Lung microvascular endothelial cell (primary cell): ENCODE measurements at regions not wholly inside any gene's neighbourhood (a gene's known extent, or its start where the extent isn't known, plus 50 kb on each side); places are given as distances from the start of the nearest gene placed in this dataset.
"Not testable (repeated sequence)": the region's sequence is repeated elsewhere in the genome, so short reads cannot be mapped to it uniquely, and the experiment has no call there.

Source experiments
- DNase-seq, 2 donors: peaks; one replicate each; pipeline versions ENCODE4 v3.0.0 to v3.0.0-alpha.2; 2010; ENCODE audit warnings: low read depth in 2 of 2

GRCh38 chr1:60891281-60891680 is 191.1 kb upstream of the NFIA start:
- no peak for DNase-seq

GRCh38 chr1:60890664-60891063 is 191.7 kb upstream of the NFIA start:
- DNase-seq: no peak

DNA sequence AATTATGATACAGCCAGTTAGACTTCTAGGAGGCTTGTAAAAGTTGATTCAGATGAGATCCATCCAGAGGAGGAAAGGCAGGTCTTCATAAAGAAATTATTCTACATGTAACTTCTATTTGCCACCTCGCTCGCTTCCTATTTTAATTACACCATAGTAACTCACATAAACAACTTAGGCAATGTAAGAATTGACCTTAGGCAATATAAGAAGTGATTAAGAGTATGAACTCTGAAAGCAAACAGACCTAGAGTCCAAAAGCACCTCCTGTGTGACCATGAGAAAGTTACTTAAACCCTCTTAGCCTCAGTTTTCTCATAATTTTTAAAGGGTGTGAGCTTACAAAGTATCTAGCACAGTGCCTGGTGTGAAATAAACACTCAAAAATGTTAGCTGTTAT is 192.7 kb upstream of the NFIA start:
- no peak for DNase-seq

GRCh38 chr1:60888126-60888525 is 194.2 kb upstream of the NFIA start:
- DNase-seq: no peak

DNA sequence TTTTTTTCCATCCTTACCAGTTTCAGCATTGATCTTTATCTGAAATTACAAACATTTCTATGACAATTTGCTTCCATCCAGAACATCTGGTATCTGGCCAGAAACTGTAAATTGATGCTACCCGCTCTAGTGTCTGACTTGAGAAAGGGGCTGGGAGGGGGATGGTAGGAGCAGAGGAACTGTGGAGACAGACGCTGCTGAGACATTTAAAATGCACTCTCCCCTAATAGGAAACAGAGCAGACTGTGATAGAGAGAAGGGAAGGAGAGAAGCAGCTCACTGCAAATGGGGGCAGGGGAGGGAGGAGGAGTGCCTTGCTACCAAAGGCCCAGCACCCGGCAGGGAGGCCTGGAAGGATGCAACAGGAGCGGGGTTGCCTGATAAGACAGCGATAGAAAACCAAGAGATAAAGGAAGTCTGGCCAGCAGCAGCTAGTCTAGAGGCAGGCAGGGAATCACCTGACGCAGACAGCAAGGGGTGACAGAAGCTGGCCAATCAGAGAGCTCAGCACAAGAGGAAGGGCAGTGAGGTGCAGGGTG is 195.5 kb upstream of the NFIA start:
- no peak for DNase-seq

GRCh38 chr1:60886090-60886489 is 196.3 kb upstream of the NFIA start:
- DNase-seq: no peak

GRCh38 chr1:60880202-60880601 is 202.2 kb upstream of the NFIA start:
- no peak for DNase-seq

GRCh38 chr1:60878323-60878722 is 204.0 kb upstream of the NFIA start:
- no peak for DNase-seq

DNA sequence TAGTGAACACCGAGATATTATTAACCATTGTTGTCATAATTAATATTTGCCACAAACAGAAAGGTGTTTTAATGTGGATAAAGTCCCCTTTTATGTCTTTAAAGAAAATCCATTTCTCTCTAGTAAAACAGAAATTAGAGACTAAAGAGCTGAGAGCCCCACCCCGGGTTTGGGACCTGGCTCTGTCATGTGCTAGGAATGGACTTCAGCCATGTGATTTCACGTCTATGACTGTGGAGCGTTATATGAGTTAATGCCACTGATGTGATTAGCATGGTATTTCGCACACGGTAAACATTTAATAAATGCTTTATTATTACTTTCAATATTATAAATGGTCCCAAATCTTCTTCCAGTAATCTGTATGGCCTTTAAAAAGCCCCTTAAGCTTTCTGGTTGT is 205.0 kb upstream of the NFIA start:
- no peak for DNase-seq

DNA sequence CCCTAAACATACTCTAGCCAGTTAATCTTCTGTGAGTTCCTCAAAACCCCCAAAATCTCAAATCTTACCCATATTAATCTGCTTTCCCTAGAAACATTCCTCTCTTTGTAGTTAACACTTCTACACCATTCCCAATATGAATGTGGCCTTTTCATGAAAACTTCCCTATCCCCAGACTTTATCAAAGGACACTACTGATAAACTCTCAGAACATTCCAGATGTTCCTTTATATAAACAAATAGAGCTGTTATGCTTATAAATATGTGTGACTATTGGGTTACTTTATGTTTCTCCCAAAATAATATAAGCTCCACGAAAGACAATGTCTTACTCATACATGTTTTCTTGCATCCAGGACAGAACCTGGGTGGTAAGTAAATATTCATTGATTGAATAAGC is 205.4 kb upstream of the NFIA start:
- DNase-seq: no peak

- DNase-seq: peak; percentile 55 to 89
Measured at GRCh38 chr1:60875138-60875537, 207.2 kb upstream of the NFIA start.

- DNase-seq: peak in 1 of 2 donors; percentile 84
Measured at GRCh38 chr1:60874718-60875117, 207.6 kb upstream of the NFIA start.

GRCh38 chr1:60873396-60873795 is 209.0 kb upstream of the NFIA start:
- DNase-seq: not testable (repeated sequence)

- no peak for DNase-seq
Measured at GRCh38 chr1:60872426-60873054, 209.8 kb upstream of the NFIA start.

DNA sequence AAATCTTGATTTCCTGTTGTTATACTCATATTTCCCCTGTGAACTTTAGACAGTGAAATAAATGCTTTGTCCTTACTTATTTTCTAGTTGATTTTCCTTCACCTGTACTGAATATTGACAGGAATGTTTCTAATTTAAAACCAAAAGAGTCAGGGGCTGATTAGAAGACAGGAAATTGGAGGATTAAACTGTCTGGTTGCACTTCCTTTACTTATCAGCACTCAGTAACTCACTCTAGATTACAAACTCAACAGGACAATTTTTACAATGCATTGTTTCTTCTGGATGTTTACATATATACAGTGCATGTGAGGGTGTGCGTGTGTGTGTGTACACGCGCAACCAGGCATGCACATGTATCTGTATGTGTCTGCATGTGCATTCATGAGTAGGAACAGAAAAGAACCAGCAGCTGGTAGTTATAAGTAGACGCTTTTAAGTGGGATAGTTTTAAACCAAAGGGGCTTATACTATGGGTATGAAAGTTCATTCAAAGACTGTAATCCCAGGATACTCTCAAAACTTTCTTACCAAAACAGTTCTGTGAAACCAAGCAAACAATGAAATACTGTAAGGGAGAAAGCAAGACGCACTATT is 212.0 kb upstream of the NFIA start:
- DNase-seq: no peak

DNA sequence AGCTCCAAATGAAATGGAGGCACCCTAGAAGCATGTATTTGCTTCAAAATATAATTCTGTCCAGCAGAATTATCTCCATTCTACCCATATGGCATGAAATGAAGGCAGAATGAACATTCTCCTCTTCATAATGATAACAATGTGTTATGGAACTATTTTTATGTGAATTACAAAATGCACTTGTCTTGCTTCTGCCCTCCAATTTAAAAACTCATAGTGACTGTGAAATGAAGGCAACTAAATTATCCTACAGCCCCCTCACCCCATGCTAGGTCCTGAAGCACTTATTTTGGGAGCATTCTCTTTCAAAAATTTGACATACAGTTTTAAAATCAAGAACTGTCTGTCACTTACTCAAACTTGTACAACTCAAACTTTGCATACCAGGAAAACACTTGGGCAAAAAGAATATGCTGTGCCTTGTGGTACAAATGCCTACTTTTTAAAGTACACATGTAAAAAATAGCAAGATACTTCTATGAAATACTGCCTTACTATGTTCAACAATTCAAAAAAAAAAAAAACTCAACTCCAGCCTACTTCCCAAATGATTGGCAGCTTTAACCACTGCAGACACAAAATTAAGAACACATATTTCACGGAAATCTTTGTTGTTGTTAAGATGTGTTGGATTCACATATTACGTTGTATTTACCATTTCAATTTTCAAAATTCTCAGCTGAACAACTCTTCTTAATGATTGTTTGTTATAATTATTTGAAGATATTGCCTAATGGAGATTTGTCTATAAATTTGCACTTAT is 213.3 kb upstream of the NFIA start:
- no peak for DNase-seq

DNA sequence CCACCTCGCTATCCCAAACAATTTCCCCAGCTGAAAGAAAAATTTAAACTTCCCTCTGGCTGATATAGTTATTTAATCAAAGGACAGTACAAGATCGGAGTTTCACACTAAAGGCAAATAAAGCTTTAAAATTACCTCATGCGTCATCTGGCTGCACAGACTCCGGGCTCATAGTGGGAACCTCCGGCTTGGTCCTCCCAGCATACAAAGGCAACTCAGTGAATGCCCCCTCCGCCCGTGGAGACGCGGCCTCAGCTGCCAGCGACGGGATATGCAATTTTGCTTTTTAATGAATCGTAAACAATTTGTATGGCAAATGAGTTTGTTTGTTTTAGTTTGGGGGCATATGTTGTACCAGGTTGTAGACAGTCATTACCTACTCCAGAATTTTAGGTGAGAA is 214.6 kb upstream of the NFIA start:
- DNase-seq: peak in 1 of 2 donors; percentile 48

GRCh38 chr1:60866917-60867531 is 215.3 kb upstream of the NFIA start:
- DNase-seq: peak in 1 of 2 donors; percentile 66

- DNase-seq: no peak
Measured at GRCh38 chr1:60866226-60866900, 216.0 kb upstream of the NFIA start.

- no peak for DNase-seq
Measured at GRCh38 chr1:60865166-60865565, 217.2 kb upstream of the NFIA start.

DNA sequence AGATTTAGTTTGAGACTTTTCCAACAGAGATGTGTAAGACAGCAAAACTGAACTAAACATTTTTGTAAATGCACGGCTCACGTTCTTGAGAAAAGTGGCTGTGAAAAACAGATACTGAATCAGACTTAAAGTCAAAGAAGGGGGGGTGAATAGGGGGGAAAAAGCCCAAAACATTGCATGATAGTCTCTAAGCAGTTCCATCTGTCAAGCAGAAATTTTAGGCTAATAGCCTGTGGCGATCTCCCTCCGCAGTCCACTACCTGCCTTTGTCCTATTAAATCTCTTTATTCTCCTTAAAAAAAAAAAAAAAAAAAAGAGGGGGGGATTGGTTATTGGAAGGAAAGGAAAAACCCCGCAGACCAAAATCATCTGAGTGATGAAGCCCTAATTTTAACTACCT is 217.6 kb upstream of the NFIA start:
- DNase-seq: no peak

DNA sequence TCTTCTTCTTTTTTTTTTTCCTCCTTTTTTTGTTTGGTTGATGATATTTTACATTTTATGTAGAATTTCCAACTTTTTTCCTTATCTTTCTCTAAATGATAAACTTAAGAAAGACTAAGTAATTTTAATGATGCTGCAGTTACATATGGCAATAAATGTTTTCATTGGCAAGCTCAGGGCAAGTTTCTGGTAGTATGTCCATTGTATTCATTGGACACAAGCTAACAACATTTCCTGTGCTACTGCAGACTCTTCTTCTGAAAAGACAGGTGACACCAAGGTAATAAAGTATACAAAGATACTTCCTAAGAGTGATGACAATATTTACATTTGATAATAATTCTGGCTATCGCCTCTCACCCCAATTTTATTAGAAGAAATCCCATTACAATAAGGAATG is 219.2 kb upstream of the NFIA start:
- DNase-seq: peak in 1 of 2 donors; percentile 64
